ENCODE measurements at regions not wholly inside any gene's neighbourhood (a gene's known extent, or its start where the extent isn't known, plus 50 kb on each side); places are given as distances from the start of the nearest gene placed in this dataset.

DNA sequence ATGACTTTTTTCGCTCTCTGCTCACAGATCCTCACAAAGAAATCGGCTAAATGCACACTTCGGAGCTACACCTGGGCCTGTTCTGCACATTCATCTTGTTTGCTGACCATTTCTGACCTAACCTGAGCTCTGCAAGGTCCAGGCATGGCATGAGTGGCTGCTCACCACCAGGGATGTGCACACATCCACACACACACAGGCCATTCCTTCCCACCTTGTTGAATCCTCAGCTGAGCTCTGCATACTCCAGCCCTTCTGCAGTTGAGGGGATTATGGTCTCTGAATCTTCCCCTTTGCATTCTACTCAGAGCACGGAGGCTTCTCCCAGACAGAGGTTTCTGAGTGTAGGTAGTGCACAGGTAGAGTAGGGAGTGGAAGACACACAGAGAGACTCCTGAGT lies 411.9 kb upstream of the B3GAT1 start:
- Histone ChIP-seq H3K36me3 (no peaks in the 10 kb centered on the region), H3K27ac (replicated peaks in 1 of 4) (no peak overlapping the region), H3K4me1 (no peaks in the 10 kb centered on the region), H3K4me3 (no peak overlapping the region), H3K9me3 (no peaks in the 10 kb centered on the region), H3K27me3 (peaks cover 0 to 14% (median 0%) of the 10 kb centered on the region in 4 donors)
- TF ChIP-seq, protein P1, sequence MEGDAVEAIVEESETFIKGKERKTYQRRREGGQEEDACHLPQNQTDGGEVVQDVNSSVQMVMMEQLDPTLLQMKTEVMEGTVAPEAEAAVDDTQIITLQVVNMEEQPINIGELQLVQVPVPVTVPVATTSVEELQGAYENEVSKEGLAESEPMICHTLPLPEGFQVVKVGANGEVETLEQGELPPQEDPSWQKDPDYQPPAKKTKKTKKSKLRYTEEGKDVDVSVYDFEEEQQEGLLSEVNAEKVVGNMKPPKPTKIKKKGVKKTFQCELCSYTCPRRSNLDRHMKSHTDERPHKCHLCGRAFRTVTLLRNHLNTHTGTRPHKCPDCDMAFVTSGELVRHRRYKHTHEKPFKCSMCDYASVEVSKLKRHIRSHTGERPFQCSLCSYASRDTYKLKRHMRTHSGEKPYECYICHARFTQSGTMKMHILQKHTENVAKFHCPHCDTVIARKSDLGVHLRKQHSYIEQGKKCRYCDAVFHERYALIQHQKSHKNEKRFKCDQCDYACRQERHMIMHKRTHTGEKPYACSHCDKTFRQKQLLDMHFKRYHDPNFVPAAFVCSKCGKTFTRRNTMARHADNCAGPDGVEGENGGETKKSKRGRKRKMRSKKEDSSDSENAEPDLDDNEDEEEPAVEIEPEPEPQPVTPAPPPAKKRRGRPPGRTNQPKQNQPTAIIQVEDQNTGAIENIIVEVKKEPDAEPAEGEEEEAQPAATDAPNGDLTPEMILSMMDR (IDR thresholded peaks at IDR 0.05): no peak
- TF ChIP-seq POLR2AphosphoS5 (IDR thresholded peaks at IDR 0.05) (no peak), POLR2A (IDR thresholded peaks at IDR 0.05; ENCODE audit: low read depth) (no peak), EP300 (IDR thresholded peaks at IDR 0.05) (no peak)
- 89% methylated on average over 4 of the region's 4 CpGs for WGBS
- intact Hi-C loops (cut with DNase I): no loop called here
- peak; percentile 66 for DNase-seq (ENCODE audit: extremely low spot score)

DNA sequence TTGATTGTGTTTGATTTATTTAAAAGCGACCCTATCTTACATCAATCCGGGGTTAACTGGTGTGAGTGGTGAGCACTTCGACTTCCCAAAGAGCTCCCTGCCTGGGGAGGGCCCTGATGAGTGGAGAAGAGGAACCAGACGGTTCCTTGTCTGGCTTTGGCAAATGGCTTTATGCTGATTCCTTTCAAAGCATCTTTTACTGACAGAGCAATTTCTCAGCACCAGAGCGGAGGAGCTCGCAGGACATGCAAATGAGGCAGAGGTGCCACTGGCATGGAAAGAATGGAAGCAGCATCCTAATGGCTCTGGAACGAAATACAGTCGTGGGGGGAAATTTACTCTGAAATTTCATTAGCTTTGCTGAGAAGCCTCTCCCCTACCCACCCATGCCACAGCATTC lies 410.9 kb upstream of the B3GAT1 start:
- Histone ChIP-seq H3K27me3 (peaks cover 0 to 14% (median 0%) of the 10 kb centered on the region in 4 donors), H3K27ac (replicated peaks in 1 of 4) (no peak overlapping the region), H3K9me3 (no peaks in the 10 kb centered on the region), H3K4me1 (no peaks in the 10 kb centered on the region), H3K36me3 (no peaks in the 10 kb centered on the region), H3K4me3 (no peak overlapping the region)
- TF ChIP-seq, protein P1 (IDR thresholded peaks at IDR 0.05): no peak
- TF ChIP-seq EP300 (IDR thresholded peaks at IDR 0.05) (no peak), POLR2AphosphoS5 (IDR thresholded peaks at IDR 0.05) (no peak), POLR2A (IDR thresholded peaks at IDR 0.05; ENCODE audit: low read depth) (no peak)
- 55% methylated on average over 8 of the region's 8 CpGs for WGBS
- intact Hi-C loops (cut with DNase I): no loop called here
- no peak for DNase-seq (ENCODE audit: extremely low spot score)

DNA sequence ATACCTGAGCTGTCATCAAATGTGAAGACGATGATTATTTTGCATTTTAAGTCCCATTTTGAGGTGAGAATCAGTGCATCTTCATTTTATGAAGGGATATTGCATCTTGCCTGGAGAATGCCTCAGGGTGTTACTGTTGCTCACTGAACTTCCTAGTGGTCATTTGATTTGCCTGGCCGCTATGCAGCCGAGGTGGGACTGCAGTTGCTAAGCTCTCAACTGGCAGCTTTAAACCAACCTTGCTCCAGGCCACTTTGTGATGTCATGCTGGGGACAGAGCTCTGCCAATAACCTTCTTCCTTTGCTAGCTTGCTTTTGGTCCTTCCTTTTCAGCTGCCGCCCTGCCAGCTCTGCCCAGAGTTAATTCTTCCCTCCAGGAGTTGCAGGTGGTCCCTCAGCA lies 409.4 kb upstream of the B3GAT1 start:
- no peaks in the 10 kb centered on the region for H3K36me3 ChIP-seq
- no peak overlapping the region for H3K27ac ChIP-seq (replicated peaks in 1 of 4)
- 75% methylated on average over 2 of the region's 4 CpGs for WGBS
- intact Hi-C loops (cut with DNase I): no loop called here
- peak; percentile 70 for DNase-seq (ENCODE audit: extremely low spot score)
- H3K9me3 ChIP-seq: no peaks in the 10 kb centered on the region
- peaks cover 0 to 14% (median 0%) of the 10 kb centered on the region in 4 donors for H3K27me3 ChIP-seq
- TF ChIP-seq, protein P1 (IDR thresholded peaks at IDR 0.05): no peak
- TF ChIP-seq POLR2A (IDR thresholded peaks at IDR 0.05; ENCODE audit: low read depth): no peak
- TF ChIP-seq EP300 (IDR thresholded peaks at IDR 0.05): no peak
- TF ChIP-seq POLR2AphosphoS5 (IDR thresholded peaks at IDR 0.05): no peak
- H3K4me3 ChIP-seq: no peak overlapping the region
- no peaks in the 10 kb centered on the region for H3K4me1 ChIP-seq

DNA sequence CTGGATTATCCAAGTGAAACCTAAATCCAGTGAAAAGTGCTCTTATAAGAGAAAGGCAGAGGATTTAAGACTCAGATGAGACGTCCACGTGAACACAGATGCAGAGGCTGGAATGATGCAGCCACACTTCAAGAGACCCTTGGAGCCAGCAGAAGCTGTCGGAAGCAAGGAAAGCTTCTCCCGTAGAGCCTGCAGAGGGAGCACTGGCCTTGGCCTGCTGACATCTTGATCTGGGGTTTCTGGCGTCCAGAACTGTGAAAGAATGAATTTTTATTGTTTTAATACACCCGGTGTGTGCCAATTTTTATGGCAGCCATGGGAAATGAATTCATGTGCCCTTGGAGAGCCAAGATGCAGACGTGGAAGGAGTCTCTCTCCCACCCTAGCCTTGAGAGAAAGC lies 407.0 kb upstream of the B3GAT1 start:
- H3K36me3 ChIP-seq: no peaks in the 10 kb centered on the region
- H3K27me3 ChIP-seq: peaks cover 0 to 17% (median 2%) of the 10 kb centered on the region in 4 donors
- no peak for DNase-seq (ENCODE audit: extremely low spot score)
- intact Hi-C loops (cut with DNase I): no loop called here
- H3K27ac ChIP-seq (replicated peaks in 1 of 4): no peak overlapping the region
- TF ChIP-seq EP300 (IDR thresholded peaks at IDR 0.05) (no peak), POLR2AphosphoS5 (IDR thresholded peaks at IDR 0.05) (no peak), POLR2A (IDR thresholded peaks at IDR 0.05; ENCODE audit: low read depth) (no peak)
- TF ChIP-seq, protein P1 (IDR thresholded peaks at IDR 0.05): no peak
- H3K4me3 ChIP-seq: no peak overlapping the region
- no peaks in the 10 kb centered on the region for H3K9me3 ChIP-seq
- 38% methylated on average over 7 of the region's 7 CpGs for WGBS
- H3K4me1 ChIP-seq: no peaks in the 10 kb centered on the region

DNA sequence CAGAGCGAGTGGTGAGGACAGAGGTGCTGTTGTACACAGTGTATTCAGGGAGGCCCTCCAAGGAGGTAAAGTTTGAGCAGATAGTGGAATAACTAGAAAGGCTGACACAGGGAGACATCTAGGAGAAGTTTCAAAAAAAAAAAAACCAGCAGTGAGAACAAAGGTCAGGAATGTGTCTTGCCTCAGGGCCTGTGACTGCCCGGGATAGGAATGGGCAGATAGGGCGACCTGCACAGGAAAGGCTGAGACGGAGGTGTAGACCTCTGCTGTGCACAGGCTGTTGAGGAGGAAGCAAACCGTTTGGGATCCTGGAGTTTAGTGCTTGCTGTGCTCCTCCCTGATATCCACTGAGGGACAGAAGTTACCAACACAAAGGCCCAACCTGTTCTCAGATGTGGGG lies 406.5 kb upstream of the B3GAT1 start:
- Histone ChIP-seq H3K9me3 (no peaks in the 10 kb centered on the region), H3K27me3 (peaks cover 0 to 14% (median 2%) of the 10 kb centered on the region in 4 donors), H3K4me1 (no peaks in the 10 kb centered on the region), H3K27ac (replicated peaks in 1 of 4) (no peak overlapping the region), H3K4me3 (no peak overlapping the region), H3K36me3 (no peaks in the 10 kb centered on the region)
- WGBS: 58% methylated on average over 5 of the region's 5 CpGs
- peak; percentile 53 for DNase-seq (ENCODE audit: extremely low spot score)
- intact Hi-C loops (cut with DNase I): no loop called here
- TF ChIP-seq, protein P1 (IDR thresholded peaks at IDR 0.05): no peak
- TF ChIP-seq EP300 (IDR thresholded peaks at IDR 0.05) (no peak), POLR2A (IDR thresholded peaks at IDR 0.05; ENCODE audit: low read depth) (no peak), POLR2AphosphoS5 (IDR thresholded peaks at IDR 0.05) (no peak)

All from esophagus muscularis mucosa (tissue), 4 donors.